Right lobe of liver (tissue), 4 donors: ENCODE measurements at regions not wholly inside any gene's neighbourhood (a gene's known extent, or its start where the extent isn't known, plus 50 kb on each side); places are given as distances from the start of the nearest gene placed in this dataset.

Experiments used
- POLR2A ChIP-seq: fragments of 450-650 bp; IDR thresholded peaks from one replicate; pipeline ENCODE4 v1.6.1; 2017; ENCODE audit warnings: antibody characterized with exemption, mild to moderate bottlenecking
- TF ChIP-seq, protein P1 (sequence below), 4 donors: fragments of 200-600 bp in 3 of 4; fragments of 450-650 bp in 1 of 4; IDR thresholded peaks; one replicate each; pipeline versions ENCODE4 v1.5.1 to v1.8.0; 2016 to 2022; ENCODE audit warnings: antibody characterized with exemption in 4 of 4, mild to moderate bottlenecking in 2 of 4
- donor health status: DM: no; HTN: no; CAD: no.
- donor health status: DM: no; HTN: no; CAD: no.
- donor health status: DM: no; HTN: yes; CAD: no.

DNA sequence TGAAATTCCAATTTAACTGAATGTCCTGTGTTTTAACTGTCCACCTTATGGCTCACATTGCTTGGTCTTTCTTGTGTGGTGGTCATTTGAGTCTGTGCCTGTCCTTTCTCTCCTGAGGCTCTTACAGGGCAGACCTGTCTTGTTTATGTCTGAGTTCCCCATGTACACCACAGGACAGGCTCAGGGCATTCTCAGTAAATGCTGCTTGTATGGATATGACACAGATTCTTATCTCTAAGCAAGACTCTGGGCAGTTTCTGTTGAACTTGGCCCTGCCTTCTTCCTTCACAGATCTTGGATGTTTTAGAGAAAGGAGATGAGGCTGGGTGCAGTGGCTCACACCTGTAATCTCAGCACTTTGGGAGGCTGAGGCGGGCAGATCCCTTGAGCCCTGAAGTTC is 159.1 kb upstream of the CSF3R start:
- TF ChIP-seq, protein P1, sequence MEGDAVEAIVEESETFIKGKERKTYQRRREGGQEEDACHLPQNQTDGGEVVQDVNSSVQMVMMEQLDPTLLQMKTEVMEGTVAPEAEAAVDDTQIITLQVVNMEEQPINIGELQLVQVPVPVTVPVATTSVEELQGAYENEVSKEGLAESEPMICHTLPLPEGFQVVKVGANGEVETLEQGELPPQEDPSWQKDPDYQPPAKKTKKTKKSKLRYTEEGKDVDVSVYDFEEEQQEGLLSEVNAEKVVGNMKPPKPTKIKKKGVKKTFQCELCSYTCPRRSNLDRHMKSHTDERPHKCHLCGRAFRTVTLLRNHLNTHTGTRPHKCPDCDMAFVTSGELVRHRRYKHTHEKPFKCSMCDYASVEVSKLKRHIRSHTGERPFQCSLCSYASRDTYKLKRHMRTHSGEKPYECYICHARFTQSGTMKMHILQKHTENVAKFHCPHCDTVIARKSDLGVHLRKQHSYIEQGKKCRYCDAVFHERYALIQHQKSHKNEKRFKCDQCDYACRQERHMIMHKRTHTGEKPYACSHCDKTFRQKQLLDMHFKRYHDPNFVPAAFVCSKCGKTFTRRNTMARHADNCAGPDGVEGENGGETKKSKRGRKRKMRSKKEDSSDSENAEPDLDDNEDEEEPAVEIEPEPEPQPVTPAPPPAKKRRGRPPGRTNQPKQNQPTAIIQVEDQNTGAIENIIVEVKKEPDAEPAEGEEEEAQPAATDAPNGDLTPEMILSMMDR (IDR thresholded peaks at IDR 0.05), result no peak
- no peak for TF ChIP-seq POLR2A
